ENCODE measurements at regions not wholly inside any gene's neighbourhood (a gene's known extent, or its start where the extent isn't known, plus 50 kb on each side); places are given as distances from the start of the nearest gene placed in this dataset.

- TF ChIP-seq POLR2AphosphoS5 (IDR thresholded peaks at IDR 0.05; ENCODE audit: low read depth, low read length) (no peak), TAF1 (IDR thresholded peaks at IDR 0.05; ENCODE audit: borderline replicate concordance, insufficient read depth, low read length) (no peak), FOXP2 (optimal IDR thresholded peaks at IDR 0.05; ENCODE audit: borderline replicate concordance, extremely low read depth, extremely low read length, insufficient read depth) (no peak)
These were observed 291.3 kb downstream of the OGFRL1 start for GRCh38 chr6:71579902-71580301.

Data from PFSK-1 (cell line).